WI38 (cell line): ENCODE measurements at regions not wholly inside any gene's neighbourhood (a gene's known extent, or its start where the extent isn't known, plus 50 kb on each side); places are given as distances from the start of the nearest gene placed in this dataset.

Experiments used
- H3K4me3 ChIP-seq: 2 replicates; pipeline ENCODE4 v1.5.1; 2011; ENCODE audit warnings: low read depth, mild to moderate bottlenecking, control low read depth, low read length
- CTCF ChIP-seq: IDR thresholded peaks from 2 replicates; pipeline ENCODE4 v1.5.1; 2012; ENCODE audit warnings: low read depth, mild to moderate bottlenecking, control low read depth, low read length

DNA sequence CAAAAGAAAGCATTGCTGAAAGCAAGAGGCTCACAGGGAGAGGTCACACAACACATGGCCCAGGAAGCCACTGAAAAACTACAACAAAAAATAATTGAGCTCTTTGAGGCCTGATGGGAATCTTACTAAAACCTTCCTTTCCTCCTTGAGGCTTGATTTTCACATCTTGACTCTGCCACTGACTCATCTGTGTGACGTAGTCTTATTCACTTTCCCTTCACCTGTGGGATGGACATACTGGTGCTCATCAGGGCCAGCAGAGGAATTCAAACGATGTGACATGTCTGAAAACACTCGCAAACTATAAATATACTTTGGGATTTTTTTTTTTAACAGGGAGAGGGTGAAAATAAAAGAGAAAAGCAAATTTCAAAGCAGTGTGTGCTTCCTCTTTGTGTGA lies 78.3 kb upstream of the ASIC2 start:
- no peak for TF ChIP-seq CTCF
- H3K4me3 ChIP-seq: no peak overlapping the region

DNA sequence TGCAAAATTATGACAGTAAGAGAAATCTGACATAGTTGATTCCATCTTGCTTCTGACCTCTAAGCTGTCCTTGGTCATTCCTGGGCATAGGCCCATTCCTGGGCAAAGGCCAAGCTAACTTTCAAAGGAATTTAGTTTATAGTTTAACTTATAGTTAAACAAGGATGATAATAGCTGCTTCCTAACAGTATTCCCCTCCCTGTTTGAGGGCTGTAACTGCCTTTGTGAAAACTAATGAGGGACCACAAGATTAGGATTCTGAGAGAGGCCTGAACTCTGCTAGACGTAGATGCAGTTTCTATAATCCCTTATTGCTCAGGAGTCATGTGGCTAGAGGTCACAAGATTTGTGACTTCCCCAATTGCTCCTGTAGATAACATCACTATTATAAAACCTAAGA lies 80.2 kb upstream of the ASIC2 start:
- no peak for TF ChIP-seq CTCF
- no peak overlapping the region for H3K4me3 ChIP-seq

- TF ChIP-seq CTCF: no peak
- no peak overlapping the region for H3K4me3 ChIP-seq
These were observed 82.0 kb upstream of the ASIC2 start for GRCh38 chr17:33375103-33375502.

GRCh38 chr17:33375783-33376182 lies 82.7 kb upstream of the ASIC2 start:
- no peak for TF ChIP-seq CTCF
- H3K4me3 ChIP-seq: no peak overlapping the region

- no peak overlapping the region for H3K4me3 ChIP-seq
- TF ChIP-seq CTCF: no peak
These were observed 84.9 kb upstream of the ASIC2 start for GRCh38 chr17:33377837-33378595.

DNA sequence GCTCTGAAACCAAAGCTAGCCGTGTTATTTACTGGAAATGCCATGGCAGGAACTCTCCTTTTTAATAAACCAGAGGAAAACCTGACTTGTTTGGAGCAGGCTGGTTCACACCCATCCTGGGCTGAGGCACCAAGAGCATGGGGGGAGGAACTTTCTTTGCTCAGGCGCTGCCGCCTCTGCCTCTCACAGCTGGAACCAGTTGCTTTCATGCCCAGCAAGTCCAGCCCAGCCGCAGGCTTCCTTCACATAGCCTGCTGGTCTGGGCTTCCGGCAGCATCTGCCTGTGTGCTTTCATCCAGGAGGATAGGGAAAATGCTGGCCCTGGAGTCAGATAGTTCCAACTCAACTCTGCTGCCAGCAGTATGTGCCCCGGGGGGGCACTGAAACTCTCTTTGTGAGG lies 88.1 kb upstream of the ASIC2 start:
- TF ChIP-seq CTCF: no peak
- no peak overlapping the region for H3K4me3 ChIP-seq

DNA sequence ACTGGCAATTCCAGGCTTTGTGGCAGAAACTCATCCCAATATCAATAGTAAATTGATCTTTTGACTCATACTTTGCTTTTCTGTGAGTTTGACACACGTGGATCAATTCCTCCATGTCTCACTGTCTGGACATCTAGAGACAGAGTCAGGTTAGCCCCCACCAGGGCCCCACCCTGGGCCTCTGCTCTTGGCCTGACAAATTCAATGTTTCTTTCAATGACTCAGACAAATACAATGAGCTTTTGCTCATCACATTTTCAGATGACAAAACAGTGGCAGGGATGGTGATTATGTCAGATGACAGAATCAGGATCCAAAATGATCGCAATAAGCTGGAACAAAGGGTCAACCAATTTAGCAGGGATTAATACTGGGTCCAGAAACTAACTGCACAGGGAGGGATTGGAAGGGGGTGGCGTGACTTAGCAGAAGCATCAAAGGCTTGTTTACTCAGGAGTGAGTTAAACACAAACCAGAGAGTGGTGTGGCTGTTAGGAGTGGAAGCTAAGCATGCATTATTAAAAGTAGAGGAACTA lies 90.5 kb upstream of the ASIC2 start:
- TF ChIP-seq CTCF: no peak
- H3K4me3 ChIP-seq: no peak overlapping the region
